Adrenal gland (tissue), 9 donors: ENCODE measurements at regions not wholly inside any gene's neighbourhood (a gene's known extent, or its start where the extent isn't known, plus 50 kb on each side); places are given as distances from the start of the nearest gene placed in this dataset.

Source experiments
- DNase-seq, 7 donors: peaks; one replicate each; pipeline ENCODE4 v3.0.0-alpha.2; 2019 to 2020
- H3K27ac ChIP-seq, 5 donors: fragments of 200-600 bp; sonication (generic) in 4 of 5; 1 replicate in 3 of 5; 2 replicates in 2 of 5; pipeline versions ENCODE4 v1.5.1 to v1.8.0; 2016 to 2020; ENCODE audit warnings: mild to moderate bottlenecking in 1 of 5
- H3K27me3 ChIP-seq: fragments of 200-600 bp; 2 replicates; pipeline ENCODE4 v1.8.0; 2021
- H3K36me3 ChIP-seq, 2 donors: fragments of 200-600 bp; replicated peaks in 1 of 2; 1 replicate in 1 of 2; 2 replicates in 1 of 2; pipeline versions ENCODE4 v1.5.1 to v1.8.0; 2018 to 2022
- H3K4me1 ChIP-seq, 2 donors: fragments of 200-600 bp; replicated peaks in 1 of 2; 1 replicate in 1 of 2; 2 replicates in 1 of 2; pipeline versions ENCODE4 v1.5.1 to v1.8.0; 2018 to 2021
- H3K4me3 ChIP-seq, 4 donors: fragments of 200-600 bp; sonication (generic) in 3 of 4; one replicate each; pipeline ENCODE4 v1.5.1; 2016 to 2018
- H3K9me3 ChIP-seq, 3 donors: fragments of 200-600 bp; sonication (generic) in 1 of 3; replicated peaks in 1 of 3; 1 replicate in 2 of 3; 2 replicates in 1 of 3; pipeline versions ENCODE4 v1.5.1 to v1.8.0; 2016 to 2021
- CTCF ChIP-seq, 6 experiments: fragments of 450-650 bp in 4 of 6; fragments of 200-600 bp in 2 of 6; sonication (generic) in 1 of 6; IDR thresholded peaks; 1 replicate in 5 of 6; 2 replicates in 1 of 6; pipeline versions ENCODE4 v1.5.1 to v1.8.0; 2016 to 2021; ENCODE audit warnings: antibody characterized with exemption in 6 of 6, mild to moderate bottlenecking in 2 of 6, moderate library complexity in 1 of 6
- POLR2A ChIP-seq, 2 donors: fragments of 450-650 bp; IDR thresholded peaks; one replicate each; pipeline ENCODE4 v1.6.1; 2017; ENCODE audit warnings: antibody characterized with exemption in 2 of 2, mild to moderate bottlenecking in 2 of 2, moderate library complexity in 1 of 2
- WGBS, 4 donors: extraction: QIAGEN DNeasy Blood & Tissue Kit in 2 of 4; methylation state at CpG; one replicate each; pipeline versions ENCODE4 v1.1.5 to v1.1.7; 2013 to 2017; 5-methylcytosine and 5-hydroxymethylcytosine counted together
- intact Hi-C, 2 donors: fragments of 100-400 bp; cut with DNase I; formaldehyde crosslinking; loops; one replicate each; pipeline versions ENCODE4 v1.14.1 to v1.15.0; 2022 to 2023
- donor health status: healthy with polysubstance abuse.
- donor health status: Bipolar disorder and iron deficiency.
- donor health status: DM: yes; HTN: yes; CAD: no.
- donor health status: DM: no; HTN: no; CAD: no.
- donor health status: DM: no; HTN: no; CAD: no.

- no peak for DNase-seq
- H3K4me1 ChIP-seq: no peaks in the 10 kb centered on the region
- 47 to 62% (median 49%) methylated on average over 2 of the region's 2 CpGs for WGBS, 4 donors
- H3K36me3 ChIP-seq: no peaks in the 10 kb centered on the region
- no peak overlapping the region for H3K27ac ChIP-seq
- H3K27me3 ChIP-seq: no peaks in the 10 kb centered on the region
- no peaks in the 10 kb centered on the region for H3K9me3 ChIP-seq
- TF ChIP-seq POLR2A (IDR thresholded peaks at IDR 0.05) (no peak), CTCF (IDR thresholded peaks at IDR 0.05) (no peak)
- no peak overlapping the region for H3K4me3 ChIP-seq
- intact Hi-C loops: no loop called here
Observed at GRCh38 chr2:156206355-156206754, 126.2 kb downstream of the NR4A2 start.

DNA sequence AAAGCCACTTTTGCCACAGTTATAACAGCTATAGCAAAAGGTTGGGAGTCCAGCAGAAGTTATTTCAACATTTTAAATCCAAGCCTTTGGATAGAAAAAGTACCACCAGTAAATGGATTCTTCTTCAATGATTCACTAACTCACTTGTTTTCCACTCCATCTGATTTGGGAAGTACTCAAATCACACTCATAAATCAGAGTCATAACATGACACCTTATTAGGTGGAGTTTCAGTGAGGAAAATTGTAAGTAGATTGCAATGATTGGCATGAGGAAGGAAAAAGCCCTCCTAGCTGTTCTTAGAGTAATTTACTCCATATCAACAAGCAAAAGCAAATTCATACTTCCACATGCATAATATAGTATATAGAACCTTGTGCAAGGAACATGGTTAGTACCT, 132.9 kb downstream of the NR4A2 start:
- no peak overlapping the region for H3K27ac ChIP-seq
- intact Hi-C loops: no loop called here
- H3K4me3 ChIP-seq: no peak overlapping the region
- H3K27me3 ChIP-seq: no peaks in the 10 kb centered on the region
- H3K36me3 ChIP-seq: no peaks in the 10 kb centered on the region
- DNase-seq: no peak
- no peaks in the 10 kb centered on the region for H3K9me3 ChIP-seq
- no peaks in the 10 kb centered on the region for H3K4me1 ChIP-seq
- TF ChIP-seq CTCF (IDR thresholded peaks at IDR 0.05) (no peak), POLR2A (IDR thresholded peaks at IDR 0.05) (no peak)

GRCh38 chr2:156196031-156196430, 136.5 kb downstream of the NR4A2 start:
- H3K4me1 ChIP-seq: no peaks in the 10 kb centered on the region
- H3K4me3 ChIP-seq: no peak overlapping the region
- intact Hi-C loops: no loop called here
- WGBS, 4 donors: 58 to 76% (median 75%) methylated on average over 1 of the region's 1 CpG
- no peaks in the 10 kb centered on the region for H3K9me3 ChIP-seq
- H3K27me3 ChIP-seq: no peaks in the 10 kb centered on the region
- H3K36me3 ChIP-seq: no peaks in the 10 kb centered on the region
- no peak for DNase-seq
- H3K27ac ChIP-seq: no peak overlapping the region
- TF ChIP-seq CTCF (IDR thresholded peaks at IDR 0.05) (no peak), POLR2A (IDR thresholded peaks at IDR 0.05) (no peak)

- Histone ChIP-seq H3K36me3 (no peaks in the 10 kb centered on the region), H3K9me3 (no peaks in the 10 kb centered on the region), H3K4me3 (no peak overlapping the region), H3K27ac (no peak overlapping the region), H3K4me1 (no peaks in the 10 kb centered on the region), H3K27me3 (no peaks in the 10 kb centered on the region)
- TF ChIP-seq CTCF (IDR thresholded peaks at IDR 0.05) (no peak), POLR2A (IDR thresholded peaks at IDR 0.05) (no peak)
- intact Hi-C loops: no loop called here
- peak in 1 of 7 donors; percentile 2 for DNase-seq
Observed at GRCh38 chr2:156192468-156192867, 140.1 kb downstream of the NR4A2 start.
